HG03039 (cell line): ENCODE measurements at regions not wholly inside any gene's neighbourhood (a gene's known extent, or its start where the extent isn't known, plus 50 kb on each side); places are given as distances from the start of the nearest gene placed in this dataset.
A peak's percentile ranks its signal among the peaks of the same experiment; 100 is the strongest.

Experiments
- ATAC-seq: cut with Tn5 transposase; IDR thresholded peaks from one replicate; pipeline ENCODE4 v1.9.1; 2021; ENCODE audit warnings: mild to moderate bottlenecking, moderate library complexity; ENCODE audit not compliant: unreplicated experiment

DNA sequence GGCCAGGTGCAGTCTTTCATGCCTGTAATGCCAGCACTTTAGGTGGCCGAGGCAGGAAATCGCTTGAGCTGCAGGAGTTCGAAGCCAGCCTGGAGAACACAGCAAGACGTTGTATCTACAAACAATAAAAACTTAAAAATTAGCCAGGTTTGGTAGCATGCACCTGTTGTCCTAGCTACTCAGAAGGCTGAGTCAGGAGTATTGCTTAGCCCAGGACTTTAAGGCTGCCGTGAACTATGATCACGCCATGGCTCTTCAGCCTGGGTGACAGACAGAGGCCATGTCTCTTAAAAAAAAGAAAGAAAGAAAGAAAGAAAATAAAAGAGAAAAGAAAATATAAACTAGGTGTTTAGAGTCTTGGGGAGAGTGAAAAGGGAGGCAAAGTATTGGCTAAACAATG lies 96.4 kb upstream of the PDE5A start:
- ATAC-seq, result no peak

DNA sequence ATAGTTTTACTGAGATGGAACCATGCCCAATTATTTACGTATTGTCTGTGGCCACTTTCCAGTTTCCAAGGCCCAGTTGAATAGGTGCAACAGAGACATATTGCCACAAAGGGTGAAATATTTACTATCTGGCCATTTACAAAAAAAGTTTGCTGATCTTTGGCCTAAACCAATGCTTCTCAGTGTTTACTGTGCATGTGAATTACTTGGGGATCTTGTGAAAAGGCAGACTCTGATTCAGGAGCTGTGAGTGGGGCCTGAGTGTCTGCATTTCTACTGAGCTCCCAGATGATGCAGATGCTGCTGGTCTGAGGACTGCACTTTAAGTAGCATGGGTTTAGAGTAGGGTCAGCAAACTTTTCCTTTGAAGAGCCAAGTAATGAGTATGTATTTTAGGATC lies 94.1 kb upstream of the PDE5A start:
- no peak for ATAC-seq

DNA sequence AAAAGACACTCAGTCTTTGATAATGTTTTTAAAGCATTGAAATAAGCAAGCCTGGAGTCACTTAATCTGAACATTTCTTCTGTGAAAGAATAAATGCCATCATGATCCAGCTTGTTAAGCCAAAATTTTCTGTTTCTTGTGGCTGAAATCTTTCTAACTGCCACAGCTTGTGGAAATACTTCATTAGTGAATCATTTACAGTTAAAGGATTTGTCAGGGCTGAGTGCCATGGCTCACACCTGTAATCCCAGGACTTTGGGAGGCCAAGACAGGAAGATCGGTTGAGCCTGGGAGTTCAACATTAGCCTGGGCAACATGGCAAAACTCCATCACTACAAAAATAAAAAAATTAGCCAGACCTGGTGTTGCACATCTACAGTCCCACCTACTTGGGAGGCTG lies 93.3 kb upstream of the PDE5A start:
- ATAC-seq, result no peak

DNA sequence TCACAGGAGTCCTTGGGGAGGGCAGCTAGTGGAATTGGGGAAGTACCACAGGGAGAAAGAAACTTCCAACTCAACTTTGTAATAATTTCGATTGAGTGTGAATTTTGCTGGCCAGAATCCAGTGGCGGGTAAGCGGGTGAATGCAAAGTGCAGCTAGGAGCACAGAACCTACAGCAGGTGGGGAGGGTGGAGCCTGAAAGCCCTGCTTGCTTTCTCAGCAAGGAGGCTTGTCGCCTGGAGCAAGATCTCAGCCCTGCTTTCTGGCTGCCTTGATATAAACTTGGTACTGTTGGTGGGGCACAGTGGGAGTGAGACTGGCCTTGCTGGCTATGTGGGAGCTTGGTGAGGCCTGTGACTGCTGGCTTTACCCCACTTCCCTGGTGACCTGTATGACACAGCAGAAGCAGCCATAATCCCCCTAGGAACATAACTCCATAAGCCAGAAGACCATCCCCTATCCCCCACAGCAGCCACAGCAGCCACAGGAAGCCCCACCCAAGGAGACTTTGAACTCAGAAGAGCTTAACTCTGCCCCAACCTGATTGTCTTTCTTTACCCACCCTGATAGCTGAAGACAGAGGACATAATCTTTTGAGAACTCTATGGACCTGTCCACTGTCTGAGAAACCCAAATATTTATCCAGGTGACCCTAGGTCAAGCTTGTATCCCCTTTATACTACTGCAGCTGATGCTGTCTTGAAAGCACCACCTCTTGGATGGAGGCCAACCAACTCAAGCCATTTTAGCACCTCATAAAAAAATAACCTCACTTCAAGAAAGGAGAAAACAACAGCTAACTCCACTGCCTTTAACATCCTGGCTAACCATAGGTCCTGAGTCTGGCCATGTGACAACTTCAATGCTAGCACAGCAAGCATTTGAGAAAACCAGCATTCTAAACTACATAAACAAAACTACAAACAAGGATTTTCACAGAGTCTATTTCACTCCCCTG lies 87.2 kb upstream of the PDE5A start:
- ATAC-seq, result no peak

DNA sequence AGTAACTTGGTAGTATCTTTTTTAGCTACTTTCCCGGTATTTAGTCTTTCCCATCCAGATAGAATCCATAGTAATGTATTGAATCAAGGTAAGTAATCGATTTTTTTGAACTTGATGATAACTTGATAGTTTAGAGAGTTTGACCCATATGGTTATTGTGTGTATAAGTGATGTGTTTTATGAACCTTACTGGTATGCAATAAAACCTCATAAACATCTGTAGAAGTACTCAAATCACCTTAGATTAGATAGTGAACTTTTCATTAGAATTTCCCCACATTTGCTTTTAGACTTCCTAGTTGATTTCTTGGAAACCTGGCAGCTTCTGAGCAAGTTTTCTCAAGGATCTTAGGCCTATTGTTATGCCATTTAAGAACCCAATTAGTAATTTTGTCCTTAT lies 80.8 kb upstream of the PDE5A start:
- ATAC-seq, result no peak

DNA sequence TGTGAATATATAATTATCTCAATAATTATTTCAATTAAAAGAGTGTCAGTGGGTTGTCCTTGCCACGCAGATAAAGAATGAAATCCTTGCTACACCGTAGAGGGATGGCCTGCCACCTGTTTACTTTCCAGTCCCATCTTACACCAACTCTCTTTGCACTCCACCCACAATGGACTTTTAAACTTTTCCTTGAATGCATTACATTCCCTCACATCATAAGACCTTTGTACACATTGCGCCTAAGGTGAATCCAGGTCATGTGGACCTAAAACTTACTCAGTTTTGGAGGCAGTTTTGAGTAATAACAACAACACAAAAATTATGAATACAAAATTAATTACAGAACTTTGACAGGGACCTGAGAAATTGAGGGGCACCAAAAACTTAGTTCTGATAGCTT lies 78.7 kb upstream of the PDE5A start:
- ATAC-seq, result no peak

DNA sequence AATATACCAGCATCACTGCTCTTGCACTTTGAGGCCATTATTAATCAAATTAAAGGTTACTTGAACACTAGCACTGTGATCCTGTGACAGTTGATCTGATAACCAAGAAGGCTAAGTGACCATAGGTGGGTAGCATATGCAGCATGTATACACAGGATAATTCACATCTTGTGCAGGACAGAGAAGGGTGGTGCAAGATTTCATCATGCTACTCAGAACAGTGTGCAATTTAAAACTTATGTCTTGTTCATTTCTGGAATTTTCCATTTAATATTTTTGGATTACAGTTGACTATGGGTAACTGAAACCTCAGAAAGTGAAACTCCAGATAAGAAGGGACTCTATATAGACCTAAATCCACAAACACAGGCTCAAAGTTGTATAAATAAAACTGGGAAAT lies 78.2 kb upstream of the PDE5A start:
- ATAC-seq, result no peak

DNA sequence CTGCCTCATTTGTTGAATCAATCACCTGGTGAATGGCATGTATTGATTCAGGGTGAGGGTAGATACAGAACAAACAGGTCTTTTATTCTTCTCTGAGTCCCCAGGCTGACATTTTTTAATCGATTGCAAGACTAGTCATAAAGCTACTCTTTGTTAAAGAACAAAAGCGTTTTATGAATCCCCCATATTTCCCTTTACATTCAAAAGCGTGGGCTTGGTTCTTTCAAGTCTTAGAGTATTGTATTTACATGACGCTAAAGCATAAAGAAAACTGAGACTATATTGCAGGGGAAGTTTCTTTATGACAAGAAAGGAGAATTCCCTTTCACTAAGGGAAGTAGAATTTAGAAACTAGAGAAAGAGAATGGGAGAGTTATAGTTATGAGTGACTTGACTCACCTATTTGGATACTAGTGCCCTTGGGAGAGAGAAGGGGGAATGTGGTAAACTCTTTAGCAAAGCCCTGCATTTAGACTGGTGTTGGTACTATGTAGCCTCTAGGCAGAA lies 69.3 kb upstream of the PDE5A start:
- peak; percentile 68 for ATAC-seq

DNA sequence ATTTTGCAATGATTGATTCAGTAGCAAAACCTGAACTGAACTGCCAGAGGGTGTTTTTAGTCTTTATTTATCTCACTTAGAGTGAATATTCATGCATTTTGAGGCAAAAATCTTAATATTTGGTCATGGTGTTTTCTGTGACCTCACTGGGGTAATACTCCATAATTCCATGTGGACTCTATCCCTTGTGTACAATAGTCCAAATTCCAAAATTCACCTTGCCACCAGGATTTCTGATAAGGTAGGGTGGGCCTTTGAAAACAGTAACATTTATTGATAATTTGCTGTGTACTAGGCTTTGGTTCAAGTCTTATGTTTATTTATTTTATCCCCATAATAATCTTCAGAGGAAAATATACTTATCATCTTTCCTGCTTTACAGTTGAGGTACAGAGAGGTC lies 68.4 kb upstream of the PDE5A start:
- ATAC-seq, result no peak

DNA sequence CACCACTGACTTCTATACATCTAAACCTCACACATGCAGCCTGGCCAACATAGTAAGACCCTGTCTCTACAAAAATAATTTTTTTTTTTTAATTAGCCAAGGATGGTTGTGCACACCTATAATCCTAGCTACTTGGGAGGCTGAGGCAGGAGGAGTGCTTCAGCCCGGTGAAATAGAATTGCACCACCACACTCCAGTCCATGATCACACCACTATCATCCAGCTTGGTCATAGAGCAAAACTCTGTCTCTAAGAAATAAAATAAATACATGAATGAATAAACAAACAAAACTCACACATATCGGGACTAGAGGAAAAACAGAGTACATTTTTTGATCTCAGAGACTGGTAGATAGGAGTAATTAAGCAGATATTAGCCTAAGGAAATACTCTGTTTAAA lies 66.6 kb upstream of the PDE5A start:
- no peak for ATAC-seq

DNA sequence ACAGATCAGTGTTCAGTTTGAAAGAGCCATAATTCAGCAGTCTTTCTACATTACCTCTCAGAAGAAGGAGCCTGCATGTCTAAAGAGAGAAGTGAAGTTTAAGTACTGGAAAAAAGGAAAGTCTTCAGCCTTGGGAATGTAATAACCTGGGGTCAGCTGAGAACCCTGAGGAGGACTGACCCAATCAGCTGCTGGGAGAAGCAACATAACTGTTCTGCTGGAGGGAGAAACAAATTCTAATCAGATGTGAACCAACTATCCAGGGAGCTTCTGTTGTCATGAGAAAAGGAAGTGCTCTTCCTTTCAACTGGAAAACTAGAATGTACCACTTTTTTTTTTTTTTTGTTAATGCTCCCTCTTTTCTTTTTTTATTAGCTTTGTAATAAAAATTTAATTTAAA lies 64.5 kb upstream of the PDE5A start:
- no peak for ATAC-seq

DNA sequence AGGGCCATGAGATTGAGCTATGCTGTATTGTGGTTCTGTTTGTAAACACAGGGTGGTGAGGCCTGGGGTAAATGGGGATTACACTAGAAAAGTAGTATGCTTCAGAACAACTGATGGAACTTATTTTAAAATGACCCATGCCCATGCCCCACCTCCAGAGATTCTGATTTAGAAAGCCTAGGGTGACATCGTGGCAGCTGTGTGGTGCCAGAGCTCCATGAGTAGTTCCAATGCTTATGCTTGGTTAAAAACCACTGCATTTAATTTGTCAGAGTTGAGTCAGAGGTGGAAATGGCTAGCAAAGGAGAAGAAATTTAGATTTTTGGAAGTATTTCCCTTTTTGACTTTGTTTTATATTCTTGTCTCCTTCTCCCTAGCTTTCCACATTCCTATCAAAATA lies 63.4 kb upstream of the PDE5A start:
- no peak for ATAC-seq

DNA sequence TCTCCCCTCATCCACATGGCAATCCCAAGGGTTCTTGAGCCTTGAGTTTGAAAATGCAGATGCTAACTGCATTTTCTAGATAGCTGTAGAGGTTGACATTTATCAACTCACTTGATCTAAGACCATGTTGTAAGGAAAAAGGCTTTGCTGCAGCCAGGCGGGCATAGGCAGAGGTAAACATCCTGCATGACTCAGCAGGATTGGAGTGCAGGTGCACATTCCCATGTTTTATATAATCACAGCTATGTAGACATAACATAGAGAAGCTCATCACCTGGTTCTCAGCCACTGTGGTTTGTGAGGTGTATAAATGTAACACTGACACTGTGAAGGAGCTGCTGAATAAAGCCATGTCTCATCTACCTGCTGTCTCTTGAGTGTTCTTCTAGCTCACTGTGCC lies 62.3 kb upstream of the PDE5A start:
- ATAC-seq, result no peak

DNA sequence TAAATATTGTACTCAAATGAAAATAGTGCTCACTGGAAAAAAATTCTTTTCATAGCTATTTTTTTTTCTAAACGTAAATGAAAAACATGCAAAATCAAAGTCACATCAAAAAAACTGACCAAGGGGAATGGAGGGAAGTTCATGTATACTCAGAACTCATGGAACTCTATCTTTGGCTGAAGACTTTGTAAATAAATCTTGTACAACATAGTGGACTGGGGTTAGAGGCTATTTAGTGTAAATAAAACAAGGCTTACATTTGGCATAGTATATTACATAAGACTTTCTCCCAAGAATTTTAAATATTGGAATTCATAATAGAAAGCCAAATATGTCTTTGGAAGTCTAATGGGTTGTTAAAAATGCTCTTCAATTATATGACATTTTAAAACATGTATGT lies 59.8 kb upstream of the PDE5A start:
- ATAC-seq, result no peak

DNA sequence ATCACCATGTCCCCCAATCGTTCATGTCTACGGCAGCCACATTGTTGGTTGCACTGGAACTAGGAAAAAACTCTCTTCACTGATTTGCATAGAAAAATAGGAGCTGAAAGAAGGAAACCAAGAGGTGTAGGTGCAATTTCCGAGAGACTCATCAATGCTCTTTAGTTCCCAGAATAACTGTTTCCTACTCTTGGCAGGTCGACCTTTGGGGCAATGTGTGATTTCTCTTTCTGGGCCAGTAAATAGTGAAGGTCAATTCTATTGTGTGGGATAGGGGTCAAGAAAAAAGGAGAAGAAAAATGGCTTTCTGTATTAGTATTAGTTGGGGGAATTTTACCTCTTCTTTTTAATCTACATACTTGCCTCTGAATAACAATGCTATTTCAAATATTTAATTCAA lies 55.9 kb upstream of the PDE5A start:
- ATAC-seq, result no peak

DNA sequence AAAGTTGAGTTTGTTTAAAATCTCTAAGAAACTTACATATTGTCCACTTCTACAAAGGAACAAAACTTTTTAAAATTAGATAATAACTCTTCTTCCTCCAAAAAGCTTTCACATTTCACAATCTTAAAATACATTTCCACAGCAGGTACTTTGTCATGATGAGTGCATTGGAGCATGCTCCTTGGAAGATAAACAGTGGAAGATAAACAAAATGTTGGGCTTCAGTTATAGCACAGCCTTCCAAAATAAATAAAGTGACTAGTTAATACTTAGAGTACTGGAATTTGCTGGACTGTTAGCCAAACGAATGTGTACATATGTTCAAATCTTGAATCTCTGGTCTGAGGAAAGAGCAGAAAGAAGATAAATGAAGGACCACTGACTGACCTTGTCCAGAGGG lies 54.9 kb upstream of the PDE5A start:
- ATAC-seq, result no peak

DNA sequence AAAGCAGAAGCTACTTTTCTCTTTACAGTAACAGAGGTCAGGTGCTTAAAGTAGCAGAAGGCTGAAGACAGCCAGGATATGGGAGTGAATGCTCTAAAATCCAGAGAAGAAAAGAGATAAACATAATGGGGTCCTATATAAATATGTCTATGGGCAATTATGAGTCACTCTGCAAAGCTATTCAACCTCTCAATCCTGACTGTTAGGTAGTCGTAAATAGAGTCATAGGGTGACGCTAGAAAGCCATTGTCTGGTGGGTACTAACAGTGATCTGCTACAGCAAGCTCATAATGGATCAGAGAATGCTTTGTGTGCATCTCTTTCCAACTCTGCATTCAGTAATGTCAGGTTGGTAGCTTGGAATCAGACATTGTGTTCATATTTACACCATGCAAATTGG lies 53.5 kb upstream of the PDE5A start:
- ATAC-seq, result no peak

DNA sequence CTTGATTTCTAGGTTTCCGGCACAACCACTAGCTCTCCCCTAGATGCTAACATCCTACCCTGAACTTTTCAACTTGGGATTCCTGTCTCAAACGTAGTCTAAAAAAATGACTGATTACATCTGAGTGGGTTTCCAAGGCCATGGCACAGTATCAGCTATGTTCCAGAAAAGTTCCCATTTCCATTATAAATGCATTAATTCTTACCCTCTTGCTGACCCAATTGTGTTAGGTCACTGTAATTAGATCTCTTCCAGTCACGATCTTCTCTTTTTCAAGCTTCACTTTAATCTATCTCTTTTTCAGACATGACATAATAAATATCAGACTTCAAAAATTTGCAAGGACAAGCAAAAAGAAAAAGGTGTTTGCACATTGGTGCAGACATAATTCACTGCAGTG lies 50.6 kb upstream of the PDE5A start:
- ATAC-seq, result no peak

DNA sequence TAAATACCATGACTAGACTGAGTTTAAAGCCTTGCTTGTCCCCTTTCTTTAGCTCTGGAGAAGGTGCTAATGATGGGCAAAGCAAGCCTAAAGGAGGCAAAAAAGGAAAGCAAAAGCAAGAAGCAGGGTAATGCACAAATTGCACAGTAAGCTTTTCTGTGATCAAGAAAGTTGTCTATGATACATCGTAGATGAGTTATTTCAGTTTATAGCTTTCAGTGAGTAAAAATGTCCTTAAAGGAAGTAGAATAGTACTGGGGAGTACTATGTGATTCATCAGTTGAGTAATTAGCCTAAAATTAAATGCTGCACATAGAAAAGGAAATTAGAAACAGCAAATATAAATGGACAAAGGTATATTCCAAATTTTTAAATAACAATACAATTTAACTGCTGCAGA lies 50.2 kb upstream of the PDE5A start:
- no peak for ATAC-seq
